GM04503 (cell line): ENCODE measurements at regions not wholly inside any gene's neighbourhood (a gene's known extent, or its start where the extent isn't known, plus 50 kb on each side); places are given as distances from the start of the nearest gene placed in this dataset.

Experiments used
- DNase-seq: peaks from one replicate; pipeline ENCODE4 v3.0.0-alpha.2; 2012; ENCODE audit warnings: low read depth

- DNase-seq = no peak
Observed at GRCh38 chr16:51723036-51723724, 572.1 kb upstream of the SALL1 start.

- no peak for DNase-seq
Observed at GRCh38 chr16:51722467-51722866, 571.4 kb upstream of the SALL1 start.

GRCh38 chr16:51719376-51719775 is 568.3 kb upstream of the SALL1 start:
- DNase-seq = no peak

- DNase-seq = no peak
Observed at GRCh38 chr16:51716195-51716594, 565.1 kb upstream of the SALL1 start.

GRCh38 chr16:51713502-51713901 is 562.4 kb upstream of the SALL1 start:
- DNase-seq = no peak

- DNase-seq = no peak
Observed at GRCh38 chr16:51710905-51711563, 560.0 kb upstream of the SALL1 start.

GRCh38 chr16:51710186-51710585 is 559.1 kb upstream of the SALL1 start:
- DNase-seq = no peak

GRCh38 chr16:51708861-51709260 is 557.8 kb upstream of the SALL1 start:
- DNase-seq = no peak

- no peak for DNase-seq
Observed at GRCh38 chr16:51707666-51708065, 556.6 kb upstream of the SALL1 start.

- DNase-seq = no peak
Observed at GRCh38 chr16:51705142-51705541, 554.1 kb upstream of the SALL1 start.

- DNase-seq = no peak
Observed at GRCh38 chr16:51701025-51701424, 550.0 kb upstream of the SALL1 start.

- no peak for DNase-seq
Observed at GRCh38 chr16:51699686-51700396, 548.8 kb upstream of the SALL1 start.

GRCh38 chr16:51698647-51699046 is 547.6 kb upstream of the SALL1 start:
- DNase-seq = no peak

- no peak for DNase-seq
Observed at GRCh38 chr16:51697454-51697853, 546.4 kb upstream of the SALL1 start.

GRCh38 chr16:51696376-51696775 is 545.3 kb upstream of the SALL1 start:
- DNase-seq = no peak

- DNase-seq = no peak
Observed at GRCh38 chr16:51691109-51691508, 540.0 kb upstream of the SALL1 start.

- no peak for DNase-seq
Observed at GRCh38 chr16:51685498-51685897, 534.4 kb upstream of the SALL1 start.

GRCh38 chr16:51683882-51684281 is 532.8 kb upstream of the SALL1 start:
- no peak for DNase-seq

GRCh38 chr16:51682905-51683304 is 531.8 kb upstream of the SALL1 start:
- DNase-seq = no peak

- no peak for DNase-seq
Observed at GRCh38 chr16:51674615-51675014, 523.5 kb upstream of the SALL1 start.

GRCh38 chr16:51670527-51670926 is 519.5 kb upstream of the SALL1 start:
- no peak for DNase-seq

- no peak for DNase-seq
Observed at GRCh38 chr16:51666821-51667220, 515.8 kb upstream of the SALL1 start.

GRCh38 chr16:51666074-51666473 is 515.0 kb upstream of the SALL1 start:
- no peak for DNase-seq
